ENCODE measurements at regions not wholly inside any gene's neighbourhood (a gene's known extent, or its start where the extent isn't known, plus 50 kb on each side); places are given as distances from the start of the nearest gene placed in this dataset.
"Not testable (repeated sequence)": the region's sequence is repeated elsewhere in the genome, so short reads cannot be mapped to it uniquely, and the experiment has no call there.

GRCh38 chr17:53631486-53631885, 191.2 kb upstream of the KIF2B start:
- no peak for DNase-seq

GRCh38 chr17:53630638-53631037, 192.1 kb upstream of the KIF2B start:
- DNase-seq = no peak

GRCh38 chr17:53630115-53630514, 192.6 kb upstream of the KIF2B start:
- no peak for DNase-seq

- no peak for DNase-seq
These were observed 193.5 kb upstream of the KIF2B start for GRCh38 chr17:53629188-53629587.

DNA sequence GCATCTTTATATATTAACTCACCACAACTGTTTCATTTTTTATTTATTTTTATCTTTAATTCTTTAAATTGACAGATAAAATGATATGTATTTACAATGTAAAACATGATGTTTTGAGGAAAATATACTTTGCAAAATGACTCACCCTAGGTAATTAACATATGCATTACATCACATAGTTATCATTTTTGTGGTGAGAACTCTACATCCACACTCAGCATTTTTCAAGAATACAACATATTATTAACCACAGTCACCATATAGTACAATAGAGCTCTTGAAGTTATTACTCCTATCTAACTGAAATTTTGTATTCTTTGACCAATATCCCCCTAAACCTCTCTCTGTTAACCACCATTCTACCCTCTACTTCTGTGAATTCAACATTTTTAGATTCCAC, 194.7 kb upstream of the KIF2B start:
- no peak for DNase-seq

- DNase-seq = no peak
These were observed 195.2 kb upstream of the KIF2B start for GRCh38 chr17:53627511-53627910.

DNA sequence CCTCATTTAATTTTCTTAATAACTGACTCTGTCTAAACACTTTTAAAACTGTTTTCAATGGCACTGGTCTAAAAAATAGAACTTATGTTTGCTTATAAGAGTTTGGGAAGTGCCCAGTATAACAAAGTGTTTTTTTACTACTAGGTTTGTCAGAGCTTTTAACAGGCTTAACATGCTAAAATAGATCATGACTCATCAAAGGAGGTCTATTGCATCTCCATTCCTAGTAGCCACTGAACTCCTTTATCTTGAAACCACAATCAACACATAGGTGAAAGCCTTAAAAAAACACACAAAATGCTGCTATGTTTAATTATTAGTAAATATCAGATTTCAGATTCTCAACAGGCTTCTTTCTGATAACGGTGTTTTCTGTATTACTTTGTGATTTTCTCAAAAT, 196.4 kb upstream of the KIF2B start:
- no peak for DNase-seq

DNA sequence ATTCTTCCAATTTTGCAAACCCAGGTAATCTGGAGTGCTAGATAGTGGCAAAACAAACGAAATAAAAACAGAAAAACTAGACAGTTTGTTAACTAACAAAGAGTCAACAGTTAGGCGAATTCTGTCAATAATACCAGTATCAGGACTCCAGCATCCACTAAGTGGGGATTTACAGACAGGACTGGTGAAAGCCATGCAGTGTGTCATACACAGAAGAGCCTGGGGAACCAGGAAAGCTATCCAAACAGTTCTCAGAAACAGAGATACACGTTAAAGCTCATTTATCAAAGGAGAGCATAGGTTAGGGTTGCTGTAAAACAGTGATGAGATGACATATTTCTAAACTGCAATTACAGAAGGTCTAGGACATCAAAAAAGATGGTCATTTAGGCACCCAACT, 203.7 kb upstream of the KIF2B start:
- no peak for DNase-seq

- DNase-seq = not testable (repeated sequence)
These were observed 214.5 kb upstream of the KIF2B start for GRCh38 chr17:53608208-53608607.

DNA sequence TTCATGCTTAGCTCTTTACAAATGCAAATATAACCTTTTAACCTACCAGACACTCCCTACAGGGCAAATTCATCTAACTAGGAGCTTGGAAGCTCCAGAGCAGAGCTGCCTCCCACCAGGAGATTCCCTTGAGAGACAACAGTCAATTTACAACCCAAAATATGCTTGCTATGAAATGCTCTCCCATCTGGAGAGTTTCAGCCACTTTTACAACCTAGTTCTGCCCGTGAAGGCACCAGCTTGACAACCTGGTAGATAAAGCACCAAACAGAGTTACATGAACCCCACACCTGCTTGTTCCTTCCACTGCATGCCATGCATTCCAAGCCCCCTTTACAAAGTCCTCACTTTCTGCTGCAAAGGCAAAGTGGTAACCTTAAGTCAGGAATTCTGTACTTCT, 215.3 kb upstream of the KIF2B start:
- DNase-seq = no peak

DNA sequence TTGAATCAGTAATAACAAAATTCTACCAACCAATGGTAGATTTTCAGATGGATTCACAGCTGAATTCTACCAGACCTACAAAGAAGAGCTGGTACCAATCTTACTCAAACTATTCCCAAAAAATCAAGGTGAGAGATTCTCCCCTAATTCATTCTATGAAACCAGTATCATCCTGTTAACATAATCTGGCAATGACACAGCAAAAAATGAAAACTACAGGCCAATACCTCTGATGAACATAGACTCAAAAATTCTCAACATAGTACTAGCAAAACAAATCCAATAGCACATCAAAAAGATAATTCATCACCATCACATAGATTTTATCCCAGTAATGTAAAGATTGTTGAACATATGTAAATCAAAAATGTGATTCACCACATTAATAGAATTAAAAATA, 234.4 kb upstream of the KIF2B start:
- no peak for DNase-seq

DNA sequence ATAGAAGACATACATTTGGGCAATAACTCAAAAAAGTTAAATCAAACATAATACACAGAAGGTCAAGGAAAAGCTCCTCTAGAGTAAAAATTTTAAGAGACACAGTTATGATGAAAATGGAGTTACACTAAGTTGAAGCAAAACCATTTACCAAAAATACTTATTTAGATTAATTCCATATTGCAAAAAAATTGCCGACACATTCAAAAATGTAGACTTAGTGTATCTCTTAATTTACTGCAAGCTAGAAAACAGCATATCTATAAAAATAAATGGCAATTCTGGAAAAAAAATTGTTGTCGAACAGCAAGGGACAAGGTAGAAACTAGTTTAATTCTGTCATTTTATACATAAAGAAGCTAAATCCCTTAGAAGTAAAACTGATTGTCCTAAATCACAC, 248.7 kb upstream of the KIF2B start:
- no peak for DNase-seq

DNA sequence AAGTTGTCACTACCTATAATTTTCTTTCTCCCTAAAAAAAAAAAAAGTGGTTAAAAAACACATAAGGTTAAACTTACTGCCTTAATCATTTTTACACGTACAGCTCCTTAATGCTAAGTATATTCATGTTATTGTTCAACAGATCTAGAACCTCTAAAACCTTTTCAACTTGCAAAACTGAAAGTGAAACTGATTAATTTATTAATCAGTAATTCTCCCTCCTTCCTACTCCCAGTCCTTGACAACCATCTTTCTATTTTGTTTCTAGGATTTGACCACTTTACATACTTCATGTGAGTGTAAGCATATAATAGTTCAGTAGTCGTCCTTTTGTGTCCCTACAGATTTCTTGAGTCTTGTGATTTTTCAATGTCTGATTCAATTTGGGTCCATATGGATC, 251.4 kb upstream of the KIF2B start:
- no peak for DNase-seq

DNA sequence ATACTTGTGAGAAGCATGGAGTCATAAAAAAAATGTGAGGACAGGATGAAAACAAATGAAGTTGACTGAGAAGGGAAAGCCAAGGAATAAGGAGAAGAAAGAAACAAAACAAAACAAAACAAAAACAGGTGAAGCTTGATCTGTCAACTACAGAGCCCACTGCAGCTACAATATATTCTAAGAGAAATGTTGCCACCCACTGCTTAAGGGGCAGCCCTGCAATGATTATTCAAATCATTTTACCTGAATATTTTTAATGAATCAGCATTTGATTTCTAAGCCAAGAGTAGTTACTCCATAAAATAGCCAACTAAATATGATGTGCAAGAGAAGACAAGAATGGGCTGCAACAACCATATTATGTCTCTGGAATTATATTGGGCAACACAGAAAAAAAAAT, 252.0 kb upstream of the KIF2B start:
- DNase-seq = no peak

GRCh38 chr17:53560953-53561352, 261.8 kb upstream of the KIF2B start:
- no peak for DNase-seq

DNA sequence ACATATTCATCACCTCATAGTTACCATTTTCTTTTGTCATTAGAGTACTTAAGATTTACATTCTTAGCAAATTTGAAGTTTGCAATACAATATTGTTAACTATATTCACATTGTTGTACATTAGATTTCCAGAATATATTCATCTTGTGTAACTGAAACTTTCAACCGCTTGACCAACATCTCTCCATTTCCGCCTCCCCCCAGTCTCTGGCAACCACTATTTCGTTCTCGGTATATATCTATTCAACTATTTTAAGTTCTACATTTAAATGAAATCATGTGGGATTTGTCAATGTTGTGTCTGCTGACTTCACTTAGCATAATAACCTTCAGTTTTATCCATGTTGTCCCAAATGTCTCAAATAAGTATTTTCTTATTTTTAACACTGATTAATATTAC, 274.5 kb upstream of the KIF2B start:
- no peak for DNase-seq

DNA sequence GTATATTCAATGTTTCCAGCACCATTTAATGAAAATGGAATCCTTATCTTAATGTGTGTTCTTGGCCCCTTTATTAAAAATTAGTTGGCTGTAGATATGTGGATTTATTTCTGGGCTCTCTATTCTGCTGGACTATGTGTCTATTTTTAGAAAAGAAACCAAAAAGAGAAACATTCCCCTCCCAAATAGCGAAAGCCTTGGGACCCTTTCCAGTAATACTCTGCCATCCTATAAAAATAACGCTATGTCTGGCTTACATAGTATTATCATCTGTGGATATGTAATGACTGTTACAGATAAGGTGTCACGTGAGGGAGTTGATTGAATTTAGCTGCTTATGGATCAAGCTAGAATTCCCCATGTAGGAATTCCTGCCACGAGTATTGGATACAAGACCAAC, 279.3 kb upstream of the KIF2B start:
- DNase-seq = no peak

GRCh38 chr17:53538129-53538617, 284.6 kb upstream of the KIF2B start:
- DNase-seq = no peak

- DNase-seq = no peak
These were observed 295.3 kb upstream of the KIF2B start for GRCh38 chr17:53527473-53527872.

GRCh38 chr17:53525590-53525989, 297.1 kb upstream of the KIF2B start:
- DNase-seq = no peak

DNA sequence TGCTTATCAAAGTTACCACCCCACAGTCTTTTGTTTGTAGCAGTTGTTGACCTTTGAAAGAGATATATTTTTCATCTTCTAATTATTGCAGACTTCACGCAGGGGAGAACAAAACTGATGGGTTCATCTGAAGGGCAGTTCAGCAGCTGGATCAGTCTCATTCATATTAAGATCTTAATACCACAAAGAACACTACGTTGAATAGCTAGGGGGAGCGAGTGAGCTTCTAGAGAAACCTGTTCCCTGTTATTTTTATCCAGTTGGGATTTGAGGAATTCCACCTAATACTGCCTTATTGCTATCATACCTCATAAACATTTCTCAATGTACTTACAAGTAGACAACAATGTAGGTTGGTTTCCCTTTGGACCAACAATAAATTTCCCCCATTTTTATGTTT, 306.1 kb upstream of the KIF2B start:
- no peak for DNase-seq

DNA sequence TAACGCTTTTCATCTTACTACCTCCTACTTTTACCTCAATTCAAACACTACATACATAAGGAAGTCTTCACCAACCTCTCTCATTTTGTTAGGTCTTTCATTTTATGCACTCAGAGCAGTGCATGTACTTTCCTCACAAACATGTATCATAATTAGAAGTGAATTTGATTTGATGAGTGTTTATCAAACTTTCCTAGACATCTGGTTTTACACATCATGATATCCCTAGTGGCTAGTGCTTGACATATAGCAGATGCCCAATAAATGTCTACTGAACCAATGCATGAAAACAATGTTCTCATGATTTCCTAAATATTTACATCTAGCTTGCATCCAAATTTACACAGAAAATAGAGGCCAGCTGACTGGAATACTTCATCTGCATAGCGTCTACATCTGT, 323.4 kb upstream of the KIF2B start:
- DNase-seq = no peak

GRCh38 chr17:53496356-53496755, 326.4 kb upstream of the KIF2B start:
- DNase-seq = no peak

GRCh38 chr17:53492532-53492931, 330.2 kb upstream of the KIF2B start:
- no peak for DNase-seq

GRCh38 chr17:53490447-53490968, 332.2 kb upstream of the KIF2B start:
- DNase-seq = no peak

DNA sequence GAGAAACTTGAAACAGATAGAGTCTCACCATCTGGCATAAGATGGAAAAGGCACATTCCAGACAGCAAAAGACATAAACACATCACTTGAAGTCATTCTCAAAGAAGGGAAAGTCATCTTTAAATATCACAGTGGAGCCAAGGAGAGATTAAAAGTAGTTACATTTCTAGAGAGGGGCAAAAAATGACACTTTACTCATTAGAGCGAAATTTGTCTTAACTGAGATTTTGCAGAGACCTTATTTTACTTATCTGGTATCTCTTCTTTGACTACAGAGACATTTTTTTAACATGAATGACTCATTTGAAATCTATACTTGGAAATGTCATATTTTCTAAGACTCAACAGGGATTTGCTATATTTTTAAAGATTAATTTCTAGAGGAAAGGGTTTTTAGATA, 339.0 kb upstream of the KIF2B start:
- no peak for DNase-seq

Measured in stimulated activated CD8-positive, alpha-beta memory T cell treated with anti-CD3 and anti-CD28 coated beads, Interleukin-4, amount 100 ng/mL, for 48 hours (primary cell).